ENCODE measurements at regions not wholly inside any gene's neighbourhood (a gene's known extent, or its start where the extent isn't known, plus 50 kb on each side); places are given as distances from the start of the nearest gene placed in this dataset.

GRCh38 chr5:152595405-152595804, 190.3 kb upstream of the NMUR2 start:
- WGBS (ENCODE audit: insufficient coverage), result no CpG with 5 or more reads among the region's 1 CpG
- Histone ChIP-seq H3K27me3 (ENCODE audit: control insufficient read depth in 2 of 2, insufficient read depth in 2 of 2, low read length in 2 of 2) (no peaks in the 10 kb centered on the region), H3K9me3 (replicated peaks in 1 of 2; ENCODE audit: control insufficient read depth in 1 of 2, insufficient read depth in 1 of 2, low read length in 2 of 2) (no peaks in the 10 kb centered on the region), H3K36me3 (replicated peaks in 1 of 2; ENCODE audit: control insufficient read depth in 1 of 2, insufficient read depth in 2 of 2, low read length in 2 of 2) (no peaks in the 10 kb centered on the region), H3K9ac (ENCODE audit: insufficient read depth, low read length, poor library complexity, severe bottlenecking) (no peak overlapping the region), H3K79me2 (ENCODE audit: insufficient read depth, low read length) (no peaks in the 10 kb centered on the region), H3K4me3 (replicated peaks in 1 of 3; ENCODE audit: low read depth in 2 of 3, low read length in 3 of 3) (no peak overlapping the region), H2AFZ (ENCODE audit: insufficient read depth, low read depth, low read length, poor library complexity, severe bottlenecking) (no peak overlapping the region), H3K27ac (ENCODE audit: low read depth in 1 of 2, low read length in 2 of 2) (no peak overlapping the region), H3K4me2 (replicated peaks; ENCODE audit: extremely low read depth, low read length, poor library complexity, severe bottlenecking) (no peak overlapping the region), H4K20me1 (ENCODE audit: insufficient read depth, low read length) (no peaks in the 10 kb centered on the region), H3K4me1 (ENCODE audit: control insufficient read depth in 1 of 2, insufficient read depth in 2 of 2, low read length in 2 of 2) (no peaks in the 10 kb centered on the region)
- Mint-ChIP-seq H3K36me3 (no peaks in the 10 kb centered on the region), H3K4me3 (no peak overlapping the region), H3K9me3 (no peaks in the 10 kb centered on the region), H3K27me3 (ENCODE audit: low read depth in 3 of 3) (no peaks in the 10 kb centered on the region), H3K4me1 (no peaks in the 10 kb centered on the region), H3K27ac (no peak overlapping the region)
- no peak for DNase-seq
- TF ChIP-seq CTCF (IDR thresholded peaks at IDR 0.05), result no peak
- intact Hi-C loops (cut with micrococcal nuclease), result no loop called here

- no peak for TF ChIP-seq CTCF (IDR thresholded peaks at IDR 0.05)
- Histone ChIP-seq H3K36me3 (replicated peaks in 1 of 2; ENCODE audit: control insufficient read depth in 1 of 2, insufficient read depth in 2 of 2, low read length in 2 of 2) (no peaks in the 10 kb centered on the region), H3K4me3 (replicated peaks in 1 of 3; ENCODE audit: low read depth in 2 of 3, low read length in 3 of 3) (no peak overlapping the region), H3K79me2 (ENCODE audit: insufficient read depth, low read length) (no peaks in the 10 kb centered on the region), H3K4me2 (replicated peaks; ENCODE audit: extremely low read depth, low read length, poor library complexity, severe bottlenecking) (no peak overlapping the region), H3K9me3 (replicated peaks in 1 of 2; ENCODE audit: control insufficient read depth in 1 of 2, insufficient read depth in 1 of 2, low read length in 2 of 2) (no peaks in the 10 kb centered on the region), H3K4me1 (ENCODE audit: control insufficient read depth in 1 of 2, insufficient read depth in 2 of 2, low read length in 2 of 2) (no peaks in the 10 kb centered on the region), H3K27me3 (ENCODE audit: control insufficient read depth in 2 of 2, insufficient read depth in 2 of 2, low read length in 2 of 2) (no peaks in the 10 kb centered on the region), H4K20me1 (ENCODE audit: insufficient read depth, low read length) (no peaks in the 10 kb centered on the region), H3K9ac (ENCODE audit: insufficient read depth, low read length, poor library complexity, severe bottlenecking) (no peak overlapping the region), H2AFZ (ENCODE audit: insufficient read depth, low read depth, low read length, poor library complexity, severe bottlenecking) (no peak overlapping the region), H3K27ac (ENCODE audit: low read depth in 1 of 2, low read length in 2 of 2) (no peak overlapping the region)
- Mint-ChIP-seq H3K27me3 (ENCODE audit: low read depth in 3 of 3) (no peaks in the 10 kb centered on the region), H3K4me1 (no peaks in the 10 kb centered on the region), H3K36me3 (no peaks in the 10 kb centered on the region), H3K9me3 (peaks cover 0 to under 1% (median 0%) of the 10 kb centered on the region in 7 donors), H3K27ac (no peak overlapping the region), H3K4me3 (no peak overlapping the region)
- DNase-seq, result no peak
- WGBS (ENCODE audit: insufficient coverage), result no CpG with 5 or more reads among the region's 1 CpG
- intact Hi-C loops (cut with micrococcal nuclease), result no loop called here
Measured at GRCh38 chr5:152599096-152599495, 194.0 kb upstream of the NMUR2 start.
